Right lobe of liver (tissue), 6 donors: ENCODE measurements at regions not wholly inside any gene's neighbourhood (a gene's known extent, or its start where the extent isn't known, plus 50 kb on each side); places are given as distances from the start of the nearest gene placed in this dataset.
A peak's percentile ranks its signal among the peaks of the same experiment; 100 is the strongest.

Source experiments
- ATAC-seq, 4 donors: fragments of 200-7000 bp; cut with Tn5 transposase; one replicate each; pipeline ENCODE4 v1.9.1; 2020; ENCODE audit warnings: mild to moderate bottlenecking in 4 of 4, moderate library complexity in 4 of 4
- DNase-seq, 3 donors: peaks; one replicate each; pipeline ENCODE4 v3.0.0-alpha.2; 2020
- H3K27ac ChIP-seq, 3 donors: fragments of 200-600 bp; one replicate each; pipeline ENCODE4 v1.8.0; 2022
- H3K27me3 ChIP-seq, 2 donors: fragments of 200-600 bp; one replicate each; pipeline ENCODE4 v1.8.0; 2022
- H3K36me3 ChIP-seq, 4 donors: fragments of 200-600 bp; sonication (generic) in 1 of 4; one replicate each; pipeline versions ENCODE4 v1.5.1 to v1.8.0; 2017 to 2022; ENCODE audit warnings: control low read depth in 1 of 4
- H3K4me1 ChIP-seq, 4 donors: fragments of 200-600 bp; sonication (generic) in 1 of 4; one replicate each; pipeline versions ENCODE4 v1.5.1 to v1.8.0; 2017 to 2022; ENCODE audit warnings: control low read depth in 1 of 4
- H3K4me3 ChIP-seq, 3 donors: fragments of 200-600 bp; one replicate each; pipeline ENCODE4 v1.8.0; 2022
- H3K9me3 ChIP-seq, 4 donors: fragments of 200-600 bp; sonication (generic) in 1 of 4; one replicate each; pipeline versions ENCODE4 v1.5.1 to v1.8.0; 2017 to 2022; ENCODE audit warnings: control low read depth in 1 of 4
- CTCF ChIP-seq, 4 donors: fragments of 200-600 bp in 3 of 4; fragments of 450-650 bp in 1 of 4; IDR thresholded peaks; one replicate each; pipeline versions ENCODE4 v1.5.1 to v1.8.0; 2016 to 2022; ENCODE audit warnings: antibody characterized with exemption in 4 of 4, mild to moderate bottlenecking in 2 of 4
- POLR2A ChIP-seq: fragments of 450-650 bp; IDR thresholded peaks from one replicate; pipeline ENCODE4 v1.6.1; 2017; ENCODE audit warnings: antibody characterized with exemption, mild to moderate bottlenecking
- WGBS: methylation state at CpG from one replicate; pipeline ENCODE4 v1.1.6; 2018; ENCODE audit warnings: low coverage, low lambda C conversion rate; ENCODE audit not compliant: insufficient coverage; ENCODE audit errors: missing lambda C conversion rate; 5-methylcytosine and 5-hydroxymethylcytosine counted together
- intact Hi-C, 2 donors: fragments of 100-400 bp; cut with DNase I; formaldehyde crosslinking; loops; one replicate each; pipeline versions ENCODE4 v1.11.2 to v1.14.1; 2022
- donor health status: DM: no; HTN: yes; CAD: no.
- donor health status: DM: no; HTN: no; CAD: no.
- donor health status: DM: no; HTN: no; CAD: no.
- donor health status: DM: no; HTN: yes; CAD: no.
- donor health status: DM: no; HTN: yes; CAD: no.

DNA sequence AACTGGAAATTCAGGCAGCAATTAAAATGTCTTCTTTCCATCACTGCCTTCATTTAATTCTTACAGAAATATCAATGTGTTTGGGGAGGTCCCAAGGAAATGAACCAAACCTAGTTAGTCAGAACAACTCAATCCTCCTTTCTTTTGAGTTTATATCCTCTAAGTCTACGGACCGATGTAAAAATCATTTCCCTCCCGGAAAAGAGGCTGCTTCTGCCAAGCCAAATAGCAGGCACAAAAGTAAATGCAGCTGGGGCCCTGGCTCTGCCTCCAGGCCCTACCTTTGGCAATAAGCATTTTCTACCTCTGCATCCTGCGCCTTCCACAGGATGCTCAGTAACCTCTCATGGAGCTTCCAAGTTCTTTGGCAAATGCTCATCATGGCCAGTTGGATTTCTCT is 122.5 kb upstream of the COL8A1 start:
- Histone ChIP-seq H3K4me1 (no peaks in the 10 kb centered on the region), H3K27me3 (no peaks in the 10 kb centered on the region), H3K36me3 (no peaks in the 10 kb centered on the region), H3K9me3 (no peaks in the 10 kb centered on the region), H3K27ac (no peak overlapping the region), H3K4me3 (no peak overlapping the region)
- ATAC-seq: no peak
- intact Hi-C loops: no loop called here
- TF ChIP-seq POLR2A (no peak), CTCF (IDR thresholded peaks at IDR 0.05) (no peak)
- 57% methylated on average over 4 of the region's 4 CpGs for WGBS
- DNase-seq: no peak

GRCh38 chr3:99509224-99509623 is 129.2 kb upstream of the COL8A1 start:
- no peak overlapping the region for H3K4me3 ChIP-seq
- DNase-seq (no peak), ATAC-seq (no peak)
- H3K9me3 ChIP-seq: no peaks in the 10 kb centered on the region
- H3K36me3 ChIP-seq: no peaks in the 10 kb centered on the region
- TF ChIP-seq POLR2A (no peak), CTCF (IDR thresholded peaks at IDR 0.05) (no peak)
- WGBS: 55% methylated on average over 5 of the region's 5 CpGs
- H3K27ac ChIP-seq: no peak overlapping the region
- no peaks in the 10 kb centered on the region for H3K27me3 ChIP-seq
- intact Hi-C loops: no loop called here
- H3K4me1 ChIP-seq: no peaks in the 10 kb centered on the region

GRCh38 chr3:99508191-99508590 is 130.2 kb upstream of the COL8A1 start:
- DNase-seq (no peak), ATAC-seq (no peak)
- Histone ChIP-seq H3K27me3 (no peaks in the 10 kb centered on the region), H3K27ac (no peak overlapping the region), H3K4me3 (no peak overlapping the region), H3K9me3 (no peaks in the 10 kb centered on the region), H3K4me1 (no peaks in the 10 kb centered on the region), H3K36me3 (no peaks in the 10 kb centered on the region)
- intact Hi-C loops: no loop called here
- TF ChIP-seq POLR2A (no peak), CTCF (IDR thresholded peaks at IDR 0.05) (no peak)

GRCh38 chr3:99505646-99506269 is 132.6 kb upstream of the COL8A1 start:
- no peak for TF ChIP-seq CTCF (IDR thresholded peaks at IDR 0.05)
- TF ChIP-seq POLR2A: no peak
- Histone ChIP-seq H3K36me3 (no peaks in the 10 kb centered on the region), H3K4me3 (no peak overlapping the region), H3K27ac (no peak overlapping the region), H3K9me3 (no peaks in the 10 kb centered on the region), H3K4me1 (no peaks in the 10 kb centered on the region), H3K27me3 (no peaks in the 10 kb centered on the region)
- ATAC-seq (peak in 1 of 4 donors; percentile 64), DNase-seq (no peak)
- intact Hi-C loops: no loop called here
- WGBS: 54% methylated on average over 6 of the region's 7 CpGs

DNA sequence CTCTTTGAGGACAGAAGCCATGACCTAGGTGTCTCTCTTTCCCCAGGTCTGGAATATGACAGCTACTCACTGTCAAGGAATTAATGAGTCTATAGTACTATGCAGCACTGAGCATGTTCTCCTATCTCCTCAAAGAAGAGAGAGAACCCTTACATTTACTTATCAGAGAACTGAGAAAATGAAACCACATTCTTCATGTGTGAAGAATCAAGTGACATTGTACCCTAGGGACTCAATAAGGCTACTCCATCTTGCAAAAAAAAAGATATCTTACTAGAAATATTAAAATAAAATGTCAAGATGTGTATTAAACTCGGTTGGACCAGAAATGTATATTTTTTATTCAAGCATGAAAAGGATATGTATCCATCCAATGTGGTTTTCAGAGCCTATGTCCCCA is 133.2 kb upstream of the COL8A1 start:
- no peaks in the 10 kb centered on the region for H3K9me3 ChIP-seq
- H3K4me3 ChIP-seq: no peak overlapping the region
- H3K27ac ChIP-seq: no peak overlapping the region
- no peaks in the 10 kb centered on the region for H3K27me3 ChIP-seq
- intact Hi-C loops: no loop called here
- H3K4me1 ChIP-seq: no peaks in the 10 kb centered on the region
- no peak for ATAC-seq
- DNase-seq: no peak
- 25% methylated on average over 1 of the region's 1 CpG for WGBS
- no peak for TF ChIP-seq CTCF (IDR thresholded peaks at IDR 0.05)
- no peak for TF ChIP-seq POLR2A
- no peaks in the 10 kb centered on the region for H3K36me3 ChIP-seq
